ENCODE measurements at regions not wholly inside any gene's neighbourhood (a gene's known extent, or its start where the extent isn't known, plus 50 kb on each side); places are given as distances from the start of the nearest gene placed in this dataset.

DNA sequence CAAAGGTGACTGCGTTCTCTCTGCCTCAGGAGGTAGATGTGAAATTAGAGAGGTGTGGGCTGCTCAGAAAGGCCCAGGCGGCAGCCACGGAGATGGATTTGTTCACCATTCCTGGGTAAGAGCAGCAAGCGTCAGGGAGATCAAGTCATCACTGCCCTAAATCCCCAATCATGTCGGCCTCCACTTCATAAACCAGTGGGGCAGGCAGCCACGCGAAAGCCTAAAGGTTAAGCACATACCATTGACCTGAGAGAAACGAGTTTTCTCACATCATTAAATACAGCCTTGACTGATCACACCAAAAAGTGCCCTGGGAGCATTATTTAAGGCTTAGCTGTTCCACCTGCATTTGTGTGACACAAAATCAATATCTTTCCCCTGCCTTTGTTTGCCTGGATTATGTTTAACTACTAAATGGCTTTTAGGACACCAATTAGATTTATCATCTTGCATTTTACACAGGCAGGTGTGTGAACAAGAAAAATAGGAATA, 50.7 kb upstream of the FOXB1 start:
- no peak for DNase-seq (ENCODE audit: low read depth)
- in situ Hi-C loops (cut with HindIII; ENCODE audit: low pct_unique_long_range_greater_than_20kb, low sequenced_read_pairs), result no loop called here

DNA sequence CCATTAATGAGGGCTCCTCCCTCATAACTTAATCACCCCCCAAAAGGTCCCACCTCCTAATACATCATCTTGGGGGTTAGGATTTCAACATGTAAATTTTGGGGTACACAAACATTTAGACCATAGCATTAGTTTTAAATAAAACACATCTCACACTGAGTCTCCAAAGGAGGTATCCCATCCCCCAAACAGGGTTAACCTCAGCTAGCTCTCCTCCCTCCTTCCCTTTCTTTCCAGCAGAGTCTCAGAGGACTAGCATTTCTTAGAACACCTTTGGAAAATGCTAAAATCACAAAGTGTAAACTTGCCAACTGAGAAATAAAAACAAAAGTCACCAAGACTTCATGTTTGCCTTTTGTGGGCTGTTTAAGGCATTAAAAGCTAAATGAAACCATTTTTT, 51.2 kb upstream of the FOXB1 start:
- DNase-seq (ENCODE audit: low read depth), result no peak
- in situ Hi-C loops (cut with HindIII; ENCODE audit: low pct_unique_long_range_greater_than_20kb, low sequenced_read_pairs), result no loop called here

DNA sequence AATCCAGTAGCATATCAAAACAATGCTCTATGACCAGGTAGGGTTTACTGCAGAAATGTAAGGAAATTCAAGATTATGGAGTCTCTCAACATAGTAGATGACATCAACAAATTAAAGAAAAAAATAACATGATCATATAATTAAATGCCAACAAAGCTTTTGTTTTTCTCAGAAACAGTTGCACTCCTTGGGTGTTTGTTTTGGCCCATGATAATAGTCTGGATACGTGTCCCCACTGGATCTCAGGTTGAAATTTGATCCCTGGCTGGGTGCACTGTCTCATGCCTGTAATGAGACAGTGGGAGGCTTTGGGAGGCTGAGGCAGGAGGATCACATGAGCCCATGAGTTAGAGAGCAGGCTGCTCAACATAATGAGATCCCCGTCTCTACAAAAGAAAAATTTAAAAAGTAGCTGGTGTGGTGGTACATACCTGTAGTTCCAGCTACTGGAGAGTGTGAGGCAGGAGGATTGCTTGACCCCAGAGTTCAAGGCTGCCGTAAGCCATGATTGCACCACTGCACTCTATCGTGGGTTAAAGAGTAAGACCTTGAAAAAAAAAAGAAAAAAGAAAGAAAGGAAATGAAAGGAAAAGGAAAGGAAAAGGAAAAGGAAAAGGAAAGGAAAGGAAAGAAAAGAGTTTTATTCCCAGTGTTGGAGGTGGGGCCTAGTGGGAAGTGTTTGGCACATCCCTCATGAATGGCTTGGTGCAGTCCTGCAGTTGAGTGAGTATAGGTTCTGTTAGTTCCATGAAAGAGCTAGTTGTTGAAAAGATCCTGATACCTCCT, 53.3 kb upstream of the FOXB1 start:
- in situ Hi-C loops (cut with HindIII; ENCODE audit: low pct_unique_long_range_greater_than_20kb, low sequenced_read_pairs), result no loop called here
- no peak for DNase-seq (ENCODE audit: low read depth)

DNA sequence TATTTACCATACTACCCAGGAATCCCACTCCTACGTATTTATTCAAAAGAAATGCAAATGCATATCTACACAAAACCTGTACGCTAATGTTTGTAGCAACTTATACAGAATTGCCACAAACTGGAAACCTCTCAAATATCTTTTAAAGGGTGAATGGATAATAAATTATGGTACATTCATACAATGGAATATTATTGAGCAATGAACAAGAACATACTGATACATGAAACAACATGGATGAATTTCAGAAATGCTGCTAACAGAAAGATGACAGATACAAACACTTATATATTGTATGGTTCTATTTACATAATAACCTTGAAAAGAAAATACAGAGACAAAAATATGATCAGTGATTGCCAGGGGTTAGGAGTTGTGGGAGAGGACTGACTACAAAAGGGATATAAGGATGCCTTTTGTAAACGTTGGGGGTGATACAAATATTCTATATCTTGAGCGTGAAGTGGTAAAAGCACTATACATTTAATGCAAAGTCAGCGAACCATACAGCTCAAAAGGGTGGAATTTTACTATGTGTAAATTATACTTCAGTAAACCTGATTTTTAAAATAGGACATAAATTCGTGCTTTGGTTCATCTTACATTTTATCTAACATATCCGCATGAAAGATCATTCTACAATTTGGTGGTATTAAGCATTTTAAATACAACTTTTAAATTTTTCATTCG, 55.0 kb upstream of the FOXB1 start:
- in situ Hi-C loops (cut with HindIII; ENCODE audit: low pct_unique_long_range_greater_than_20kb, low sequenced_read_pairs), result no loop called here
- DNase-seq (ENCODE audit: low read depth), result no peak

DNA sequence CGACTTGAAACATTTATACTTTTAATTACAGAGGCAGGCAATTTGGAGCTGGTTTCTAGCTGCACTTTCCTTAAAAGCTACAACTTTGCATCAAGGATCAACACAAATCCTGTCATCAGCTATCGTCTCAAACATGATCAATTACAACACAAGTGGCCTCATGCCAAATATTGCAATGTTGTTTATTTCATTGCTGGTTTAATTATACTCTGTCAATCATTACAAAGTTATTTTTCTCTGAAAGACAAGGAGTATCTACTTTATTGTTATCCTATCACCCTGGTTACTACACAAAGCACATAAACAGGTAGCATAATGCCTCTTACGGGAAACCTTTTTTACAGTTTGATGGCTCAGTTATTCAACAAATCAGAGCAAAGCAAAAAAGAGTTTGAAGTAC, 58.0 kb upstream of the FOXB1 start:
- in situ Hi-C loops (cut with HindIII; ENCODE audit: low pct_unique_long_range_greater_than_20kb, low sequenced_read_pairs), result no loop called here
- DNase-seq (ENCODE audit: low read depth), result no peak

DNA sequence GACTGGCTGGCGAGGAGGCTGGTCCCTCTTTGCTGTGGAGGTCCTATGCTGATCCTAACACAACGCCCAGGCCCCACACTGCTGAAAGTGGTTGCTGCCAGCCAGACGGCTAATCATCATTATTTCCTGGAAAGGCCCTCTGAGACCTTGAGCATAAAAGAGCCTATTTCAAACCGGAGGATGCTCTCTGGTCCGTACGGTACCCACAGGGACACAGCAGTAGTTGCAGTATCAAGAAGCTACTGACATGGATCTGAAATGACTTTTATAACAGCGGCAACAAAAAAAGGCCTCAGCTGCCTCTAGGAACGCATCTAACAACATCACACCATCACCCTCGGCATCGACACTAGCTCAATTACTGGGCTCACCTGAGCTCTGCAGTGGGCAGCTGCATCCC, 59.1 kb upstream of the FOXB1 start:
- in situ Hi-C loops (cut with HindIII; ENCODE audit: low pct_unique_long_range_greater_than_20kb, low sequenced_read_pairs), result no loop called here
- DNase-seq (ENCODE audit: low read depth), result no peak

DNA sequence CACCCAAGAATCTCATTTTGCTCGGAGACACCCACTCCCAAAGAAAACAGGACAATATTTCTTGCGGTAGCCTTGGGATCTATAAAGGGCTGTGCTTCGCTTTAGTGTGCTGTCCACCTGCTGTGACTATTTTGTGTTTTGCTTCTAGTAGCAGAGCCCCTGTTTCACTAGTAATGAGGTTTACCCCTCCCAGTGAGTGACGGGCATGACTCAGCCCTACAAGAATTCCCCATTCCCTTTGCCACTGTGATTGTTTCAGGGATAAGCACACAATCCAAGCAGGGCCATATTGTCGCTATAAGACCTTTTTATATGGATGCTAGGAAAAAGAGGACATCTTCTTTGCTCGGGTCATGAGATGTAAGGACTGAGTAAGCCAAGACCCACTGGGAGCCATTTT, 62.5 kb upstream of the FOXB1 start:
- DNase-seq (ENCODE audit: low read depth), result no peak
- in situ Hi-C loops (cut with HindIII; ENCODE audit: low pct_unique_long_range_greater_than_20kb, low sequenced_read_pairs), result no loop called here

DNA sequence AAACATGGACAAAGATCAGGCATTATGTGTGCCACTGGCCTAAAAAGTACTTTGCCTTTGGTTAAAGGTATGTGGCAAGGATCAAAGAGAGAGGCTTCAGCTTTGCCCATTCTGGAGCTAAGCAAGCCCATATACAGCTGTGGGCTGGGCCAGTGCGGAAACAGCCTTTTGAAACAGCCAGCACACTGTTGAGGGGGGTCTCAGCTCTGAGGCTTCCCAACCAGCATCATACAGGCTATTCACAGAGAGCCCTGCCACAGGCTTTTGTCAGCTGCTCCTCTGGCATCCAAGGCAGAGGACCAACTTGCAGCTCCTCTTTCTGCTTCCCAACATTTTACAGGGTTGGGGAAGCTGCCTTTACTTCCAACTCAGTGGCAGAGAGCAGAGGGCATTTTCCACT, 63.2 kb upstream of the FOXB1 start:
- no peak for DNase-seq (ENCODE audit: low read depth)
- in situ Hi-C loops (cut with HindIII; ENCODE audit: low pct_unique_long_range_greater_than_20kb, low sequenced_read_pairs), result no loop called here

DNA sequence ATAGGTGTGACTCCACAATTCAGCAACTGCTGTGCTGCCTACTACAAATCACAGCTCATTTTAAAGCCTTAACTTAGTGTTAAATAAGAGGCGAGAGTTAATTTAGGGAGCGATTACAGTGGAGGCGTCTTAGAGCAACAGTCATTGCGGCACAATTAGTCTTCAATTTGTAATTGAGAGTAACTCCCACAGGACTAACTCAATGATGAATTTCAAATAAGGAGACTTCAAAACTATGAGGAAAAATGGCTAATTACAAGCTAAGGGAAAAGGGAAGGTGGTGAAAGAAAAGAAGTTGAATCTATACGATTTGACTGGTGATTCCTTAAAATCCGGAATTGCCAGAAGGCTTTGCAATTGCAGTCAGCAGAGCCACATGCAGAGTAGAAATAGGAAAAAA, 63.7 kb upstream of the FOXB1 start:
- DNase-seq (ENCODE audit: low read depth), result no peak
- in situ Hi-C loops (cut with HindIII; ENCODE audit: low pct_unique_long_range_greater_than_20kb, low sequenced_read_pairs), result no loop called here

DNA sequence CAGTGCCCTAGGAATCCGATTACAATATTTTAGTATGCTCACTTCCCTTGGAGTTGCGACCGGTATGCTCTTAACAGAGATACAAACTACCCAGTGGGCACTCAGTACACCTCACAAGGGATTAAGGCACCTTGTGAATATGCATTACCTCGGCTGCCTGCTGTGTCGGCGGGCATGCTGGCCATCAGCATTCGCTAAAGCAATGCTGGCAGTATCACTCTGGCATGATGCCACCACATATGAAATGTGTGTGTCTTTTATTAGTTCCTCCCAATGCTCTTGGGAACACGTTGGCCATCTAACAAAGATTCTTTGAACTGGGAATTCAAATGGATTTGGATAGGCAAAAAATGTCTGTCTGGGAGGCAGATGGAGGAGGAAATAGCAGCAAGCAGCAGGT, 67.4 kb upstream of the FOXB1 start:
- in situ Hi-C loops (cut with HindIII; ENCODE audit: low pct_unique_long_range_greater_than_20kb, low sequenced_read_pairs), result no loop called here
- no peak for DNase-seq (ENCODE audit: low read depth)

DNA sequence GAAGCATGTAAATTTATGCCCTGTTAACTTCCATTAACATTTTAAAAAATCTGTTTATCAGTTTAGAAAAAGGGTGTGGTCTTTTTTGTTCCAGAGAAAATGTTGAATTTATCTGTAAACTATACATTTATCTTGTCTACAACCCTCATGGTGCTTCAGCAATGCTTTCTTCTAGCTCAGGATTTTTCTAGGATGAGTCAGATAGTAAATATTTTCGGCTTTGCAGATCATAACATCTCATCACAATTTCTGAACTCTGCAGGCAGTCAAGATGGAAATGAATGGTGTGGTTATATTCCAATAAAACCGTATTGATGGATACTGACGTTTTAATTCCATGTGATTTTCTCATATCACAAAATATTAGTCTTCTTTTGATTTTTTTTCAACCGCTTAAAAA, 70.5 kb upstream of the FOXB1 start:
- in situ Hi-C loops (cut with HindIII; ENCODE audit: low pct_unique_long_range_greater_than_20kb, low sequenced_read_pairs), result no loop called here
- DNase-seq (ENCODE audit: low read depth), result no peak

DNA sequence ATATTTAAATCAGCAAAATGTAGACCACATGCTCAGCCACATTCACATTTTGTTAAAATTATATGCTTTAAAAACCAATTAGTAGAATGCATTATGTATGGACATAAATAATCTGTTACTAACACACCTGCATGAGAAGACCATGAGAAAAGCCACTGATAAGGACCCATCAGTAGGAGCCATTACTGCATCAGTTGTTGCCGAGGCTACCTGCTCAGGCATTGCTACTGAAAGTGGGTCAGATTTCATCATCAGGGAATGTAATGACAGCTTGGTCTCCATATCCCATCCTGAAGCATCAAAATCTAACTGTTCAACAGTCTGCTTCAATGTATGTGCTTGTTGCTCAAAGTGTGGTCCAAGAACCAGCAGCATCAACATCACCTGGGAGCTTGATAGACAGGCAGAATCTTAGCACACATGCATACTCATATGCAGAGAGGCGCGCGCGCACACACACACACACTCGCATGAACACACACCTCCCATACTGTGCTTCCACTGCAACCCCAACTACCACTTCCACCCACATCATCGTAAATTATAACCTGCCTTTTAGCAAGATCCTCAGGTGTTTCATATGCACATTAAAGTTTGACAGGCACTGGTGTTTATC, 72.4 kb upstream of the FOXB1 start:
- in situ Hi-C loops (cut with HindIII; ENCODE audit: low pct_unique_long_range_greater_than_20kb, low sequenced_read_pairs), result no loop called here

DNA sequence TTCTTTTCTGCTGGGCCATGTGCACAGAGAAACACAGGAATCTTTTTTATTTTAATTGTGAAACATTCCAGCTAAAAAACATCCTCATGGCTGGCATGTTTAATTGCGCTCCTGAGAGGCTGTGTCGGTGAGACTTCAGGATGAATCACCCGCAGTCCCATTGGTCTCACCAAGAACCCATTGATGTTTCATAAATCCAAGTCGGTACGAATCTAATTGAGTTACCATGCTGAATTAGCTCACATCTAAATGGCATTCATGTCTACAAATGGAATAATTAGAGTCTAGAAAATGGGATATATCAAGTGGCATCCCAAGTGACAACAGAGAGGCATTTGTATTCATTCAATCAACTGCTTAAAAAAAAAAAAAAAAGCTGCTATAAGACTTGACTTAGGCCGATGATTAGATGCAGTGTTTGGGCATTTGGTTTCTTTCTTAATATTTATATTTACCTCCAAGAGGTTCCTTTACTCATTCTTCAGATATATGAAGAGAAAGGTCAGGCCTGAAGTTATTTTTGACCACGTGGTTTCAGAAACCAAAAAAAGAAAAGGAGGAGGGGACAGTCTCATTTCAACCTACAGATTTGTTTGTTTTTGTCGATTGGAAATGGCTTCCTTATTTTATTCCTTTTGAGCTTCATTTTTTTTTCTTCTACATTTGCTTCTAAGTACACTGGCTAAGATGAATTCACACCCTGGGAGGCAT, 79.1 kb upstream of the FOXB1 start:
- DNase-seq (ENCODE audit: low read depth), result no peak
- in situ Hi-C loops (cut with HindIII; ENCODE audit: low pct_unique_long_range_greater_than_20kb, low sequenced_read_pairs), result no loop called here

More for the DNA sequence above, 72.4 kb upstream of the FOXB1 start:
- DNase-seq (ENCODE audit: low read depth), result no peak

DNA sequence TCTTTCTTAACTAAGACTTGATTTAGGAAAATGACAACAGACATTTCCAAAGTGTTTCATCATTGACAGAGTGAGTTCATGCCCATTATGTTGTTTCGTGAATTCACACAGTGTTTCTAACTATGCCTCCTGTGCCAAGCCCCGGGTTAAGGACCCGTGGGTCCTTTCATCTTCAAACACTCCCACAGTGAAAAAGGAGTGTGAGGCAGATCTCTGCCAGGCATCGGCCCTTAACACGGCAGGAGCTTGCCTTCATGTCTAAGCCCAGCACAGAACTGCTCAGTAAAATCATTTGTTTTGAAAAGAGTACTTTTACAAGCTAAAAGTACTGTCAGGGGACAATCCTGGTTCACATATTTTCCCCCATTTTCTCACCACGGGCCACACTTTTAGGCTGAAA, 80.0 kb upstream of the FOXB1 start:
- DNase-seq (ENCODE audit: low read depth), result no peak
- in situ Hi-C loops (cut with HindIII; ENCODE audit: low pct_unique_long_range_greater_than_20kb, low sequenced_read_pairs), result no loop called here

DNA sequence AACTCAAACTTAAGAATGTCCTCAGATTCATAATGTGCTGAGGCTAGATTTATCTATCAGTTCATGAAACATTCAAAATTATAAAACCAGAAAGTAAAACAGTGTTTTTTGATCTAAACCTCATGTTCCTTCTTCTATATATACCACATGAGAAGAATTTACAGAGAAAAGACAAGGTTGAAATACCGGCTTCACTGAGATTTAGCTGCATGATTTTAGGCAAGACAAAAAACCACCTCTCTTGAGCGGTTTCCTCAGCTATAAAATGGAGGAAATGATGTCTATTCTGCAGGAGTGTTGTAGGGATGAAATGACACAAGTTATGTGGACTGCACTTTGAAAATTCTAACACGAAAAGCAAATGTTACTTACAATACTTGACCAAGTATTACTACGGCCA, 80.6 kb upstream of the FOXB1 start:
- DNase-seq (ENCODE audit: low read depth), result no peak
- in situ Hi-C loops (cut with HindIII; ENCODE audit: low pct_unique_long_range_greater_than_20kb, low sequenced_read_pairs), result no loop called here

DNA sequence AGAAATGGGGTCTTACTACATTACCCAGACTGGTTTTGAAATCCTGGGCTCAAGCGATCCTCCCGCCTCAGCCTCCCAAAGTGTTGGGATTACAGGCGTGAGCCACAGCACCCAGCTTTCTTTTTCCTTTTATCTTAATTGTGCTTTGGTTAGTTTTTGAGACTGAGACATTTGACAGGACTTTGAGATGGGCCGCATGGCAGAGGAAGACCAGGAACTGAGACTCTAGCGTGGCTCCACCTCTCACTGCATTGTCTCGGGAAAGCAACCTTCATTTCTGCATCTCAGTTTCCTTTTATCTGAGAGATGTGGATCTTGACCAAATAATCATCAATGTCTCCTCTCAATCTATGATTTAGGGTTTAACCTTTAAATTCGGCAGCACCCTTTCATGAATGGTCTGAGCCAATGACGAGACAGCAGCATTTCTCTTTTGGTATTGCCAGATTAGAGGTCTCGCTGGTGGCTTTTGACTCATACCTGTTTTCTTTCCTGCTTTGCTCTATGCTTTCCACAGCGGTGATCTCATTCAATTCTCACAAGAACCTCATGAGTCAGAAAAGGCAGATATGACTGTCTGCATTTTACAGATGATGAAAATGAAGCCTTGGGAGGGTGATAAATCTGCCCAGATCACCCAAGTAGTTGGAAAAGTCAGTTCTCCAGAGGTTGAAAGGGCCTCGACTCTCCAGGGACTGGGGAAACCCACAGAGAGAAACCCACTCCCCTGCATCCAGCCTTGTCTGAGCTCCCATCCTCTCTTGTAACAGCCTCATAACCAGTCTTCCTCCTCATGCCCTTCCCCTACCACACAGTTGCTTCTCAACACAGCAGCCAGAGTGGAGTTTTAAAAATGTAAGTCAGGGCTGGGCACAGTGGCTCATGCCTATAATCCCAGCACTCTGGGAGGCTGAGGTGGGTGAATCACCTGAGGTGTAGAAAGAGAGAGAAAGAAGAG, 84.8 kb upstream of the FOXB1 start:
- in situ Hi-C loops (cut with HindIII; ENCODE audit: low pct_unique_long_range_greater_than_20kb, low sequenced_read_pairs), result no loop called here
- DNase-seq (ENCODE audit: low read depth), result peak; percentile 59

DNA sequence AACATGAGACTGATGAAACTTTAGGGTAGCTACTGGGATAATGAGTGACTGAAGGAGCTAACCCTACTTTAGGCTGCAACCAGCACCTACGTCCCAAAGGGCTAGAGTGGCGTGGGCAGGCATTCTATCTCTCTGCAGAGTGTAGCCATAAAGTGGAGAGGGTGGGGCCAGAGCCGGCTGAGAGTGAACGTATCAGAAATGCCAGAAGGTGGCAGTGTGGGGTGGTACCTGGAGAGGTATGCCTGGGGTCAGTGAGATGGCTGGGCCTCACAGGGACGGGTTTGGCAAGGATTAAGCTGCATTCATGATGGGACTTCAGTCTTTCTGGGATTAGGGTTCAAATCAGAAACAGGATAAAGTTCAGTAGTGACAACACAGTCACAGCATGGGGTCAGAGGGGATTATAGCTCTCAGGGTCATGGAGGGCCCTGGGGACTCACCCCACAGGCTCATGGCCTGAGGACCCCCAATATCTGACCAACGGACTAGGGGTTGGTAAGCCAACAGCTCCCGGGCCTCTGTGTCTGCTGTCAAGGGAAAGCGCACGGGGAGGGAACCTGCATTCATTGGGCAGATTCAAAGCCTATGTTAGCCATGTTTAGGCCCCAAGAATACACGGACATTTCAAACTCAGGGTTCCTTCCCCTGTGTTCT, 86.5 kb upstream of the FOXB1 start:
- in situ Hi-C loops (cut with HindIII; ENCODE audit: low pct_unique_long_range_greater_than_20kb, low sequenced_read_pairs), result no loop called here
- peak; percentile 39 for DNase-seq (ENCODE audit: low read depth)
